ENCODE measurements at regions not wholly inside any gene's neighbourhood (a gene's known extent, or its start where the extent isn't known, plus 50 kb on each side); places are given as distances from the start of the nearest gene placed in this dataset.

GRCh38 chr12:127558361-127558760 lies 708.6 kb upstream of the TMEM132C start:
- H3K36me3 ChIP-seq (ENCODE audit: control insufficient read depth in 2 of 2, insufficient read depth in 2 of 2, low read length in 1 of 2): no peaks in the 10 kb centered on the region
- no TSS peak for BruUV-seq (replicated peaks)
- FAIRE-seq (no peak), ATAC-seq (no peak), DNase-seq (ENCODE audit: low read depth, low spot score) (no peak)
- H3K9ac ChIP-seq (ENCODE audit: control insufficient read depth, insufficient read depth, low read length): no peak overlapping the region
- H2AFZ ChIP-seq (ENCODE audit: control insufficient read depth, low read depth, low read length): no peak overlapping the region
- H3K4me2 ChIP-seq (ENCODE audit: control insufficient read depth, insufficient read depth): no peak overlapping the region
- no peak for TF ChIP-seq ZNF622 (IDR thresholded peaks at IDR 0.05)
- no peak for TF ChIP-seq HDGF (IDR thresholded peaks at IDR 0.05)
- TF ChIP-seq HSF1 (IDR thresholded peaks at IDR 0.05; ENCODE audit: low read depth, low read length): no peak
- TF ChIP-seq RCOR1 (conservative IDR thresholded peaks at IDR 0.05; ENCODE audit: low read depth, low read length): no peak
- TF ChIP-seq WRNIP1 (IDR thresholded peaks at IDR 0.05; ENCODE audit: borderline replicate concordance, low read depth, low read length): no peak
- TF ChIP-seq SREBF2 (IDR thresholded peaks at IDR 0.05; ENCODE audit: low read length): no peak
- TF ChIP-seq SMAD1 (IDR thresholded peaks at IDR 0.05; ENCODE audit: low read depth, partially characterized antibody): no peak
- no peak for TF ChIP-seq GATAD2B (conservative IDR thresholded peaks at IDR 0.05; ENCODE audit: low read depth)
- no peaks in the 10 kb centered on the region for H3K4me1 ChIP-seq (ENCODE audit: control insufficient read depth, insufficient read depth, low read length)
- H3K27me3 ChIP-seq (replicated peaks in 1 of 2; ENCODE audit: control insufficient read depth in 2 of 2, insufficient read depth in 2 of 2, low read length in 1 of 2): no peaks in the 10 kb centered on the region
- H3K9me3 ChIP-seq (replicated peaks; ENCODE audit: control insufficient read depth, insufficient read depth, low read length): no peaks in the 10 kb centered on the region
- H3K79me2 ChIP-seq (ENCODE audit: control insufficient read depth, insufficient read depth, low read length): no peaks in the 10 kb centered on the region
- intact Hi-C loops (cut with micrococcal nuclease; ENCODE audit: unreplicated experiment): no loop called here
- ChIA-PET RAD21 (ENCODE audit: unreplicated experiment) (no interaction called here), CTCF (interaction anchor here (2.3 kb wide), 1 partner anchor 72 kb away, joined by 10 read pairs; no protein-coding TSS in a partner anchor), POLR2A (no interaction called here), SMC1A (ENCODE audit: uncharacterized antibody, unreplicated experiment) (interaction anchor here (1.7 kb wide), 1 partner anchor 27 kb away, joined by 6 read pairs; no protein-coding TSS in a partner anchor)
- H3K27ac ChIP-seq (ENCODE audit: control insufficient read depth, insufficient read depth): no peak overlapping the region
- WGBS (ENCODE audit: insufficient coverage, insufficient replicate concordance, low lambda C conversion rate, missing lambda C conversion rate): 45% methylated on average over 3 of the region's 3 CpGs
- H3K4me3 ChIP-seq: no peak overlapping the region
- in situ Hi-C loops (cut with MboI): no loop called here
- no peaks in the 10 kb centered on the region for H4K20me1 ChIP-seq (ENCODE audit: control insufficient read depth, insufficient read depth)
